HG03103 (cell line): ENCODE measurements at regions not wholly inside any gene's neighbourhood (a gene's known extent, or its start where the extent isn't known, plus 50 kb on each side); places are given as distances from the start of the nearest gene placed in this dataset.

ENCODE experiments used
- ATAC-seq: cut with Tn5 transposase; IDR thresholded peaks from one replicate; pipeline ENCODE4 v1.9.1; 2021; ENCODE audit warnings: low read depth; ENCODE audit not compliant: unreplicated experiment

DNA sequence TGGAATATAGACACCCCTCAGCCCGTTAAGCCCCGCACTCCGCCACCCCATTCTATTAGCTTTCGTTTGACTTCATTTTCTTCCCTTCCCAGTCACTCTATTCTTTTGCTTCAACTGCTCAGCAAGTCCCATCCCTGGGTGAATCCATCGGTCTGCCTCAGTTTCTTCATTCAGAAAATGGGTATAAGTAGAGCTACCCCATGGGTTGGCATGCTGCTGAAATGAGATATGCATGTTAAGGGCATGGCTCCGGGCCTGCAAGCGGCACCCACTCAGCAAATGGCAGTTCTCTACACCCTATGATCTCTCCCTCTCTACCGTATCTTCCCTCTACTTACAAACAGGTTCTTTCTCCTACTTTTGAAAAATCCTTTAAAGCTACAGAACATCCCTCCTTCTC lies 87.8 kb upstream of the IRF2BP2 start:
- no peak for ATAC-seq

DNA sequence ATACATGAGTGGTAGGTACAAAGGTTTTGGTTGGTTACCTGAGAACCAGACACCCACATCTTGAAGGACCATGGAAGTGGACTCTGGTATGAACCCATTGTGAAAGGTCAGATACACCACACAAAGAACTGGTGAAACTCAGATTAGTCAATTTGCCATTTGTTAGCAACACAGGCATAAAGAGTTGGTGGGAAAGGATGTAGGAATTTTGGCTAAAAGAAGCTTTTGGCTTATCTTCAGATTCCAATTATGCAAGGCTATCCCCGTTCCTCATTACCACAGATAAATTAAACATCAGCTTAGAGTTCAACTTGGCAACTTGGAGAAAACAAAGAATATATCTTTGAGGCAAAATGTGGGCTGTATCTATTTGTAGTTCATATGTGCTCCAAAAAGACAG lies 87.0 kb upstream of the IRF2BP2 start:
- no peak for ATAC-seq

DNA sequence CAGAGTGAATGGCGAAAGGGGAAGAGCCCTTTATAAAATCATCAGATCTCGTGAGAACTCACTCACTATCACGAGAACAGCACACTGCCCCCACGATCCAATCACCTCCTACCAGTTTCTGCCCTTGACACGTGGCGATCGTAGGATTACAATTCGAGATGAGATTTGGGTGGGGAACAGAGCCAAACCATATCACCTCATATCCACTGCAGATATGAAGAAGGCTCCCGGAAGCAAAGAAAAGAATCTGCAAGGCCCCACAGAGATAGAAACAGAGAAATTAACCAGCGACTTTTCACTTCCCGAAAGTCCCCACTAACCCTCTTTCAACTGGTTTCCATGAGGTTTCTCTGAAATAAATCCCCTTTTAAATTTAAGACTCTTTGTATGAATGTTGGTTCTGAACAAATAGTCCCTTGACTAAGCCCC lies 86.2 kb upstream of the IRF2BP2 start:
- no peak for ATAC-seq

DNA sequence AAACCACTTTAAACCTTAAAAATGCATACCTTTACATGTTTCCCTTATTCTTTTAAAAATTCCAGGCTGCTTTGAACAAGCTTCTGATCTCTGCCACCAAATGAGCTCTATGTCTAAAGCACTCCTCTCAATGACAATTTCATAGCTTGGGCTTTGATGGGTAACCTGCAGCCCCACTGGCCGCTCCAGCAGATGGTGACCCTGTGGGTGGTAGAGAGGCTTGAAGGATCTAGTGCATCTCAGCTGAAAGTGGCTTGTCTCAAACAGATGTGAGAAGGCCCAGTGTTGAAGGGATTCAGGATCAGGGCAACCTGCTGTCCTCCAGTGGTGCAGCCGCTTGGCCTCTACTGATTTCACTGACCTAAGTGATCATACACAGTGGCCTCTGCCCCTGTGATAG lies 84.7 kb upstream of the IRF2BP2 start:
- ATAC-seq = no peak

DNA sequence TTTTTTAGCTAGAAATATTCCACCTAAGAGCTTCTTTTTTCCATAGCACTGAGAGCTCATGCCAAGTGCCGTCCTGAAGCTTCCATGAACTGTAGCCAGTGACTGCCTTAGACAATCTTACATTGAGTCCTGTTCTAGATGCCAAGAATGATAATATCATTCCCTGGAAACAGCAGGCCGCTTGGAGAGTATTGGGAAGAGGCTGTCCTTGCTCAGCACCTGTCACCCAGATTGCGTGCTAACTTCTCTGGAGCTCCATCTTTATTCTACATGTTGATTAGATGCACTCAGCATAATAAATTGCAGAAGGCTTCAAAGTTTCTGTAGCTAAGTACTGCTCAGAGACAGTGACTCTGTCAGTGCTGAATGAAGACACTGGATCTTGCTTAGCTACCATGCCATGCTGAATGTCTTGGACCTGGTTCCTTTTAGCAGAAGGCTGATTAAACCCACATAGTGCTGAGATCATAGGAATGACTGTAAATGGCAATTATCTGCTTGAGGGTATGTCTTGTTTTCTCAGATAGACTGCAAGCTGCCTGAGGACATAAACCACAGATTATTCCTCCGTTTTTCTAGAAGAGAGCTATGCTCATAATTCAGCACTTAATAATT lies 83.1 kb upstream of the IRF2BP2 start:
- ATAC-seq = no peak

DNA sequence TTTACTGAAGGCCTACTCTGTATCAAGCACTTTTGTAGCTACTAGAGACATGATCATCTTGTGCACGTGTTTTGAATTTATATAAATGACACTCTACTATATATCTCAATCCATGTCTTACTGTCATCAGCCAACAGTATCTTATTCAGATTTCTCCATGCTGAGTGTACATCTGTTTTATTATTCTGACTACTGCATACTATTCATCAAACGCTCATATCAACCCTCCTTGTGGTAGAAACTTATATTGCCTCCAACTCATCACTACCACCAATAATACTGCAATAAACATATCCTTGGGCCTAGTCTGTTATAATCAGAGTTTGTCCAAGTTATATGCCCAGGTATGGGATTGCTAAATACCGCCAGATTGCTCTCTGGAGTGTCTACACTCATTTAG lies 81.6 kb upstream of the IRF2BP2 start:
- ATAC-seq = no peak

DNA sequence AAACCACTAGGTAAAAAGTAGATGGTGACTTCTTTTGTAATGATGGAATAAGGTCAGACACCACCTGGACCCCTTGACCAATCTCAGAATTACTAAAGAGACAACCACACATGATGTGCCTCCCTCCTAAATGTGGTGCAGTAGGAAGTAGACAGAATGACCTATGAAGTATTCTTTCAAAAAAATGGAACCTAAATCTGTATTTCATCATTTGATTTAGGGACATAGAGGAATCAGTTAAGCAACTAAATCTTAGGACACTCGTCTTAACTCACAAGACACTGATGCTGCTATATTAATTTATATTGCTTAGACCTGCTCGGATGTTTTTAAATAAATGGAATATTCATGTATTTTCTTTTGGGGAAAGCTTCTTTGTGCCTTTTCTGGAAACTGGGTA lies 80.9 kb upstream of the IRF2BP2 start:
- no peak for ATAC-seq

DNA sequence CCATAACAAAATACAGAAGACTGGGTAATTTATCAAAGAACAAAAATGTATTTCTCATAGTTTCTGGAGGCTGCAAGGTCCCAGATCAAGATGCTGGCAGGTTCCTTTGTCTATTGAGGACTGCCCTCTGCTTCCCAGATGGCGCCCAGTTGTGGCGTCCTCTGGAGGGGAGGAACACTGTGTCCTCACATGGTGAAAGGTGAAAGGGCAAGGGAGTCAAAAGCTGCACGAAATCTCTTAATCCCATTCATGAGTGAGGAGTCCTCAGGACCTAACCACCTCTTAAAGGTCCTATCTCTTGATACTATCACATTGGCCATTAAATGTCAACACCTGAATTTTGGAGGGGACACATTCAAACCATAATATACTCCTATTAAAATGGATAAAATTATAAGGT lies 79.3 kb upstream of the IRF2BP2 start:
- no peak for ATAC-seq

DNA sequence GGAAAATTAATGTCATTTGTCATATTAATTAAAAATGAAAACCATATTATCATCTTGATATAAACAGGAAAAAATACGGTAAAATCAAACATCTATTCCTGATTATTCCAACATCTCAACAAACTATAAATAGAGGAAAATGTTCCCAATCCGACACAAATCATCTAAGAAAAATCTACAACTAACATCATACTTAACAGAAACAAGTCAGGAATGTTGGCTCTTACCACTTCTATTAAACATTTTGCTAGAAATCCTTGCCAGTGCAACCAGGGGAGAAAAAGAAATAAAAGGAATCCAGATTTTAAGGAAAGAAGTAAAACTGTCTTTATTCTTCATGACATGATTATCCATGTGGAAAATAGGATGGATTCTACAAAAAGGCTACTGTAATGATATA lies 77.0 kb upstream of the IRF2BP2 start:
- no peak for ATAC-seq

DNA sequence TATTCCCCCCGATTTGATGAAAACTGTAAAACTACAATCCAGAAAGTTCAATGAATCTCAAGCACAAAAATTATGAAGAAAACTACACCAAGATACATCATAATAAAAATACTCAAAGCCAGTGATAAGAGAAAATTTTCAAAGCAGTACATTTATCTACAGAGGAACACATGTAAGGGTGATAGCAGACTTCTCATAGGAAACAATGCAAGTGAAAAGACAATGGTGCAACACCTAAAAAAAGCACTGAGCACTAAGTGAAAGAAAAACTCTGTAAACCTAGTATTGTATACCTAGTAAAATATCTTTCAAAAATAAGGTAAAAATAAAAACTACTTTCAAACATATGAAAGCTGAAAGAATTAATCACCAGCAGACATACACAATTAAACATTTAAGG lies 76.1 kb upstream of the IRF2BP2 start:
- ATAC-seq = no peak

DNA sequence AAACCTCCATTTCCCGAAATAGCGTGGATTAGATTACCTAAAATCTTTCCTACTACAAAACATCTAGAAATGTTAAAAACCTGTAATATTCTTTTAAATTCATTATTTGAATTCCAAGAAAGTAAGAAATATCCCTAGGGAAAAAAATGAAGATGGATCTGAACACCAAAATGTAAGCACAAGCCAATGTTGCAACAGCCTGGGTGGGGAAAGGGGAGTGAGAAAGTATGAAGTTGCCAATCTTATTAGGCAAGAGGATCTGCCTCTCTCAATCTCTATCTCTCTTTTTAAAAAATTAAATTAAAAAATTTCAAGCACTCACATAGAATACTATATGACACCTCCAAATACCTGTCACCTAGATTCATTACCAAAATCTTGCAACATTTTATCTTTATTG lies 74.9 kb upstream of the IRF2BP2 start:
- ATAC-seq = no peak

DNA sequence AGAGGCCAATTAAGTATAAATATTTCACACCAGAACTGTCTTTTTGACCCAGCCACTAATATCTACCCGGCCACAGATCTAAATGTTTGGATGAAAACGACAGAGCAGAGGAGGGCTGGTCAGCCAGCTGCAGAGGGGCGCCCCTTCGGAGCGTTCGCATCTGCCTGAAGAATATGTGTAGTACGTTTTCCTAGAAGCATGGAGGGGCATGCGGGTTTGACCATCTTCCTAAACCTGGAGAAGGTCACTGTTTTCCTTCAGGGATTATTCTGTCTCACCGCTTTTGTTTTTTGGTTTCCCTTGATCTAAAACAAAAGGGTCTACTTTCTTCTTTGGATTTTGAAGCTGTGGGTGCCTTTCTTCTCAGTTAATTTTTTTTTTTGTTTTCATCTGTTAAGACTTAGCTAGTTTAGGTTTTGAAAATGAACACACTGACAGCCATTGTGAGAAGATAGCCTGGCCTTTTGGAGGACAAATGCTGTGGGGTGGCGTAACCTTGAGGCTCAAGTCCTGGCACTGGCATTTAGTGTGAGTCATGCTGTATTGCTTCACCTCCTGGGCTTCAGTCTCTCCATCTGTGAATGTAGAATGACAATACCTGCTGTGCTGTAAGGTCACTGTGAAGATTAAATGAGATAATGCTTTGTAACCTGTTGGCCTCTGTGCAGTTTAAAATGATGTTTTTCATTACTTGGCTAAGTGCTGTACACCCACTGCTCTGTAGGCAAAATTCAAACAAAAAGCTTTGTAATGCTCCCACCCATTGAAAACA lies 74.1 kb upstream of the IRF2BP2 start:
- no peak for ATAC-seq

DNA sequence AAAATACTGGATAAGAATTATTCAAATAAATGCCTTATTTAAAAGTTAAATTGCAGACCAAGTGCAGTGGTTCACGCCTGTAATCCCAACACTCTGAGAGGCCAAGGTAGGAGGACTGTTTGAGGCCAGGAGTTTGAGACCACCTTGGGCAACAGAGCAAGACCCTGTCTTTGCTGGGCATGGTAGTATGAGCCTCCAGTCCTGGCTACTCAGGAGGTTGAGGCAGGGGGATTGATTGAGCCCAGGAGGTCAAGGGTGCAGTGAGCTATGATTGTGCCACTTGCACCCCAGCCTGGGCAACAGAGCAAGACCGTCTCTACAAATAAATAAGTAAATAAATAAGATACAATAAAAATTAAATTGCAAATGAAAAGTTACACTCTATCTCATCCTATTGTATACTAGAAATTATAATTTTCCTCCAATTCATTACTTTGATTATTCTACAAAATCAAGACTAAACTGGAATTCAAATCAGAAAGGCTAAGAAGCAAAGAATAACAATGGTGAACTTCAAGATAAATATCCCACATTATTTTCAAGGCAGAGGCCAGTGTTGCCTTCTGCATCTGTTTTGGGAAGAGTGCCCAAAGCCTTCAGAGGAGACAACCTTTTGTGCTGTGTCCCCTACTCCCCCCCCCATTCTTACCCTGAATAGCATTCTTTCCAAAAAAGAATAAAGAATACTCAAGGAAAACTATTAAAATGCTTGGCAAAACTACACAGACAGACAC lies 73.3 kb upstream of the IRF2BP2 start:
- no peak for ATAC-seq

DNA sequence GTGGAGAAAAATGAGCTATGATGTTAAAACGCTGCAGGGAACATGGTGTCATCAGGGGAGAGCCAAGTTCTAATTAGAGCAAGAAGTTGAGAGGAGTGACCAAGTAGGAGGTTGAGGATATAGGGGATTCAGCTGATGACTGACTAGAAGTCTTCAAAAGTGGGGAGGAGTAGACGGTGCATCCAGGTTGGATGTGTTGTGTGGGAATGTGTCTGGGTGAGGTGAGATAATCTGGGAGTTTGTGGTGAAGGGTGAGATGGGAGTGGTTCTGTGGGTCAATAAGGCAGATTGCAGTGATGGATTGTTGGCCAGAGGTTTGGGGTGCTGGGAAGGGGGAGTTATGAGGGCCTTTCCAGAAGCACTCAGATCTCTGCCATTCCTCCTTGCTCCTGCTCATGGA lies 72.0 kb upstream of the IRF2BP2 start:
- no peak for ATAC-seq

DNA sequence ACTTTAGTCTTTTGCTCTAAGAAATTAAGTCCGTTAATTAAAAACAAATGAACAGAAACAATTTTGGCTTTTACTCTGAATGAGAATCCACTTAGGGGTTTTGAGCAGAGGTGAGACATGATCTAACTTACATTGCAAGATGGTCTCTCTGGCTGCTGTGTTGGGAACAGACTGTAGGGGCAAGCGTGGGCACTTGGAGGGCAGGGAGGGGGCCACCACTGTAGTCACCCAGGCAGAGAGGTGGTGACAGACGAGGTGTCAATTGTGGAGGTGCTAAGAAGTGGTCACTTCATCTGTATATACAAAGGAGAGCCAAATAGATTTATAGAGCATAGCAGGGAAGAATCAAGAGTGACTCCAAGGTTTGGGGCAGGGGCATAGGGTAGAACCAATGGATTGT lies 71.1 kb upstream of the IRF2BP2 start:
- ATAC-seq = no peak

DNA sequence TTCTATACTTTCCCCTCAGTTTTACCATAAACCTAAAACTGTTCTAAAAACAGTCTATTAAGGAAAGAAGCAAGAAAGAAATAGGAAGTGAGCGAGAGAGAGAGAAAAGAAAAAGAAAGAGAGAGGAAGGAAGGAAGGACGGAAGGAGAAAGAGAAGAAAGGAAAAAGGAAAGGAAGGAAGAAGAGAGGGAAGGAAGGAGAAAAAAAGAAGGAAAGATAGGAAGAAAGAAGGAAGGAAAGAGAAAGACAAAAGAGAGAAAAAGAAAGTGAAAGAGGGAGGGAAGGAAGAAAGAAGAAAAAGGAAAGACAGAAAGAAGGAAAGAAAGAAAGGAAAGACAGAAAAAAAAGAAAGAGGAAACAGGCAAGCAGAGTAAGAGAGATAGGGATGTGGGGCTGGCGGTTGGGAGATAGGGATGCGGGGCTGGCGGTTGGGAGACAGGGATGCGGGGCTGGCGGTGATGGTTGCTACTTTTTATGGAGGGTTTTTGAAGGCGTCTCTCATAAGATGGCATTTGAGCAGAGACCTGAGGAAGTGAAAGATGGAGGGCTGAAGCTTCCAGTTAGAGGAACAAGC lies 70.4 kb upstream of the IRF2BP2 start:
- ATAC-seq = no peak

DNA sequence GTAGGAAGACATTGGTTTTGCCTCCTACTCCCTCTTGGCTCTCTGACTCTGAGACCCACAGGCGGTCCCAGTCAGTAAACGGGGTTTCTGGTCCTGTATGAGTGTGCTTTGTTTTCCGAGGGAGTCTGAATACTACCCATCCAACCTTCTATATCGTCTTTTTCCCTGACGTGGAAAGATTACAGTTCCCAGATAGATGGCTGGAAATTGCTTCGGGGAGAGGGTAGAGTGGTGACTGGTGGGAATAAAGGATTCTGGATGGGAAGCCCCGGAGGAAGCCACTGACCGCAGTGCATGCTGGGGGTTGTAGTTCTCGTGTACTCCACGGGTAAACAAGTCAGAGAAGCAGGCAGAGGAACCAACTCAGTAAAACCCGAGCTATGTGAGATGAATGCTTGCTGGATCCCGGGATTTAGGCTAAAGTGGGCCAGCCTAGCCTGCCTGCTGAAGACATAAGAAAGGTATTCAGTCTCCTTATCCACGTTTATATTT lies 66.2 kb upstream of the IRF2BP2 start:
- ATAC-seq = peak; percentile 76

DNA sequence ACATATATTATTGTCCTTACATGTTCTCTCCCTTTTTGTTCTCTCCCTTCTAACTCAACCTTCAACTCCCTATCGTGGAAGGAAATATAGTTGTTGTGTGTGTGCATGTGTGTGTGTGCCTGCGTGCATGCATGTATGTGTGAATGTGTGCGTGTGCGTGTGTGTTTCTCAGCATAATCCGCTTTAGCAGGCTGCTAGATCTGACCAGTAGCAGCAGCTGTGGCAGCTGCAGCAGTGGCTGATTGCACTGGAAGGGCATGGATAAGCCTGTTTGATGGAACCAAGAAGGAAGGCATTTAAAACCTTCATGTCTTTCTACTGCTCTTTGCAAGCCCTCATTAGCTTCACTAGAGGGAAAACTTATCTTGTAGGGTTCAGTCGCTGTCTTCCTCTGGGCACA lies 65.6 kb upstream of the IRF2BP2 start:
- no peak for ATAC-seq

DNA sequence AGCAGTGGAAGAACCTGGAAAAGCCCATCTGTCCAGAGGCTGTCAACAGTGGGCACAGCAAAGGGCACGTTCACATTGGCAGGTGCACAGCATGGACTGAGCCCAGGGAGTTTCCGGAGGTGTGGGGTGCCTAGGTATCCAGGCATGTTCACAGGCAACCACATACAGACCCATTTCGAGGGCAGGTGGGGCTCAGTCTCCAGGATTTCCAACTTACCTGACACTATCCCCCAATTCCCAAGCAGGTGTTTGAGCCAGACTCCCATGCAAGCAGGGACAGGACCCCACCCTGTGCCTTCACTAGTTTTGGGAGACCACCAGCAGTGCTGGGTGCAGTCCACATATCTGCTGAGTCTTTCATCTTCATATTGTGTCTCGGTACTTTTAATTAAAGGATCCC lies 65.0 kb upstream of the IRF2BP2 start:
- no peak for ATAC-seq

DNA sequence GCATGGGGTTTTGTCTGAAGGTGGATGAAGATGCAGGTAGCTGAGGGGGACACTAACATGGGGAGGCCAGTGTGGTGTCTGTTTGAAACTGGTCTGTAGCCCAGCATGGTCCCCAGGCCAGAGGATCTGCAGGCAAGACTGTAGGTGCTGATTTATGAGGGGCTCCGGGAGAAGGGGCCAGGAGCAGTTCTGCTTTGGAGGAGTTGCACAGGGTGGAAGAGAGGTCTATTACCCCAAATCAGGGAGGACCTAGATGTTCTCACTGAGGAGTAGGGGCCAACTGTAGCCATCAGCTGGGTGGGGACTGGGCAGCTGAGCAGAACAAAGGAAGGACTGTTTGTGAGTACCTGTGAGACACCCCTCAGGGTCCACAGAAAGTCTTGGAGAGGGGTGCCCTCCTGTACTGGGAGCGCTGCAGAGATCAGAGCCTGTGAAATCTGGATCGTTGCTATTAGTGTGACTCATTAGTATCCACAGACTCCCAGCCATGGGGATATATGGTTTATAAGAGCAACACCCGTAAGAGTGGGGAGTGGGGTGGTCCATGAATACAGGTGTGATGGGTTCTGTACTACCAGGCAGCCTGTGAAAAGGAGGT lies 64.3 kb upstream of the IRF2BP2 start:
- ATAC-seq = no peak
